Neural progenitor cell (in vitro differentiated cells): ENCODE measurements at regions not wholly inside any gene's neighbourhood (a gene's known extent, or its start where the extent isn't known, plus 50 kb on each side); places are given as distances from the start of the nearest gene placed in this dataset.

Experiments used
- DNase-seq: peaks from one replicate; pipeline ENCODE4 v3.0.0-alpha.2; 2016; ENCODE audit warnings: low spot score
- H2AFZ ChIP-seq: fragments of 200-600 bp; sonication (generic); replicated peaks from 2 replicates; pipeline ENCODE4 v1.6.1; 2016; ENCODE audit warnings: antibody characterized with exemption
- H3F3A ChIP-seq: fragments of 200-600 bp; sonication (generic); 2 replicates; pipeline ENCODE4 v1.6.1; 2016; ENCODE audit warnings: antibody characterized with exemption, low read depth
- H3K27ac ChIP-seq: fragments of 200-600 bp; sonication (generic); 2 replicates; pipeline ENCODE4 v1.5.1; 2016; ENCODE audit warnings: mild to moderate bottlenecking
- H3K27me3 ChIP-seq: fragments of 200-600 bp; sonication (generic); 2 replicates; pipeline ENCODE4 v1.6.1; 2016; ENCODE audit warnings: mild to moderate bottlenecking, moderate library complexity
- H3K36me3 ChIP-seq: fragments of 200-600 bp; sonication (generic); 2 replicates; pipeline ENCODE4 v1.5.1; 2016
- H3K4me1 ChIP-seq: fragments of 200-600 bp; sonication (generic); 2 replicates; pipeline ENCODE4 v1.6.1; 2016; ENCODE audit warnings: mixed run types
- H3K4me2 ChIP-seq: fragments of 200-600 bp; sonication (generic); 2 replicates; pipeline ENCODE4 v1.6.1; 2016
- H3K4me3 ChIP-seq: fragments of 200-600 bp; sonication (generic); 2 replicates; pipeline ENCODE4 v1.5.1; 2016
- H3K79me2 ChIP-seq: fragments of 200-600 bp; sonication (generic); 2 replicates; pipeline ENCODE4 v1.6.1; 2016; ENCODE audit warnings: low read depth
- H3K9ac ChIP-seq: fragments of 200-600 bp; sonication (generic); 2 replicates; pipeline ENCODE4 v1.6.1; 2016
- H3K9me3 ChIP-seq: fragments of 200-600 bp; sonication (generic); 2 replicates; pipeline ENCODE4 v1.5.1; 2016; ENCODE audit warnings: low read depth
- H4K20me1 ChIP-seq: fragments of 200-600 bp; sonication (generic); 2 replicates; pipeline ENCODE4 v1.6.1; 2016; ENCODE audit warnings: low read depth
- H3K27ac Mint-ChIP-seq: 3 replicates; pipeline ENCODE4 v1.8.0; 2021; ENCODE audit warnings: mixed read lengths
- H3K27me3 Mint-ChIP-seq: 2 replicates; pipeline ENCODE4 v1.8.0; 2022; ENCODE audit warnings: low read depth, mild to moderate bottlenecking, inconsistent platforms, moderate library complexity, mixed read lengths; ENCODE audit not compliant: insufficient read depth
- H3K36me3 Mint-ChIP-seq: 3 replicates; pipeline ENCODE4 v1.8.0; 2021; ENCODE audit warnings: mixed read lengths
- H3K4me1 Mint-ChIP-seq: 3 replicates; pipeline ENCODE4 v1.8.0; 2021; ENCODE audit warnings: mixed read lengths
- H3K4me3 Mint-ChIP-seq: 3 replicates; pipeline ENCODE4 v1.8.0; 2021; ENCODE audit warnings: mild to moderate bottlenecking, moderate library complexity, mixed read lengths
- H3K9me3 Mint-ChIP-seq: 3 replicates; pipeline ENCODE4 v1.8.0; 2020; ENCODE audit warnings: mixed read lengths
- EZH2 ChIP-seq: fragments of 200-600 bp; sonication (generic); IDR thresholded peaks from 2 replicates; pipeline ENCODE4 v1.6.1; 2017; ENCODE audit warnings: antibody characterized with exemption, mild to moderate bottlenecking, moderate library complexity
- EZH2phosphoT487 ChIP-seq: fragments of 200-600 bp; sonication (generic); IDR thresholded peaks from 2 replicates; pipeline ENCODE4 v1.6.1; 2017; ENCODE audit warnings: antibody characterized with exemption
- TF ChIP-seq, protein P1 (sequence below): fragments of 200-600 bp; sonication (generic); IDR thresholded peaks from 2 replicates; pipeline ENCODE4 v1.5.1; 2017; ENCODE audit warnings: antibody characterized with exemption, mild to moderate bottlenecking

GRCh38 chr3:88235102-88235501, 85.3 kb downstream of the C3orf38 start:
- Histone ChIP-seq H3K4me3 (no peak overlapping the region), H3K36me3 (no peaks in the 10 kb centered on the region), H3K27ac (no peak overlapping the region), H3K27me3 (no peaks in the 10 kb centered on the region), H3K9me3 (no peaks in the 10 kb centered on the region), H2AFZ (no peak overlapping the region), H3K4me1 (no peaks in the 10 kb centered on the region), H3K4me2 (no peak overlapping the region), H3K79me2 (no peaks in the 10 kb centered on the region), H4K20me1 (no peaks in the 10 kb centered on the region), H3F3A (no peaks in the 10 kb centered on the region), H3K9ac (no peak overlapping the region)
- Mint-ChIP-seq H3K4me1 (peaks cover 3% of the 10 kb centered on the region), H3K27ac (no peak overlapping the region), H3K27me3 (no peaks in the 10 kb centered on the region), H3K4me3 (no peak overlapping the region), H3K36me3 (no peaks in the 10 kb centered on the region), H3K9me3 (no peaks in the 10 kb centered on the region)
- DNase-seq, result no peak
- TF ChIP-seq EZH2phosphoT487 (no peak), EZH2 (no peak)
- TF ChIP-seq, protein P1, sequence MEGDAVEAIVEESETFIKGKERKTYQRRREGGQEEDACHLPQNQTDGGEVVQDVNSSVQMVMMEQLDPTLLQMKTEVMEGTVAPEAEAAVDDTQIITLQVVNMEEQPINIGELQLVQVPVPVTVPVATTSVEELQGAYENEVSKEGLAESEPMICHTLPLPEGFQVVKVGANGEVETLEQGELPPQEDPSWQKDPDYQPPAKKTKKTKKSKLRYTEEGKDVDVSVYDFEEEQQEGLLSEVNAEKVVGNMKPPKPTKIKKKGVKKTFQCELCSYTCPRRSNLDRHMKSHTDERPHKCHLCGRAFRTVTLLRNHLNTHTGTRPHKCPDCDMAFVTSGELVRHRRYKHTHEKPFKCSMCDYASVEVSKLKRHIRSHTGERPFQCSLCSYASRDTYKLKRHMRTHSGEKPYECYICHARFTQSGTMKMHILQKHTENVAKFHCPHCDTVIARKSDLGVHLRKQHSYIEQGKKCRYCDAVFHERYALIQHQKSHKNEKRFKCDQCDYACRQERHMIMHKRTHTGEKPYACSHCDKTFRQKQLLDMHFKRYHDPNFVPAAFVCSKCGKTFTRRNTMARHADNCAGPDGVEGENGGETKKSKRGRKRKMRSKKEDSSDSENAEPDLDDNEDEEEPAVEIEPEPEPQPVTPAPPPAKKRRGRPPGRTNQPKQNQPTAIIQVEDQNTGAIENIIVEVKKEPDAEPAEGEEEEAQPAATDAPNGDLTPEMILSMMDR, result no peak

- TF ChIP-seq EZH2phosphoT487 (no peak), EZH2 (no peak)
- TF ChIP-seq, protein P1, result no peak
- Histone ChIP-seq H4K20me1 (no peaks in the 10 kb centered on the region), H3K4me3 (no peak overlapping the region), H3K79me2 (no peaks in the 10 kb centered on the region), H2AFZ (no peak overlapping the region), H3K27me3 (no peaks in the 10 kb centered on the region), H3K9ac (no peak overlapping the region), H3K4me2 (no peak overlapping the region), H3K4me1 (no peaks in the 10 kb centered on the region), H3F3A (no peaks in the 10 kb centered on the region), H3K9me3 (no peaks in the 10 kb centered on the region), H3K36me3 (no peaks in the 10 kb centered on the region), H3K27ac (no peak overlapping the region)
- Mint-ChIP-seq H3K27me3 (no peaks in the 10 kb centered on the region), H3K27ac (no peak overlapping the region), H3K9me3 (peaks cover 8% of the 10 kb centered on the region), H3K4me3 (no peak overlapping the region), H3K36me3 (peaks cover 7% of the 10 kb centered on the region), H3K4me1 (peaks cover 7% of the 10 kb centered on the region)
- no peak for DNase-seq
These were observed 90.1 kb downstream of the C3orf38 start for GRCh38 chr3:88239870-88240269.

DNA sequence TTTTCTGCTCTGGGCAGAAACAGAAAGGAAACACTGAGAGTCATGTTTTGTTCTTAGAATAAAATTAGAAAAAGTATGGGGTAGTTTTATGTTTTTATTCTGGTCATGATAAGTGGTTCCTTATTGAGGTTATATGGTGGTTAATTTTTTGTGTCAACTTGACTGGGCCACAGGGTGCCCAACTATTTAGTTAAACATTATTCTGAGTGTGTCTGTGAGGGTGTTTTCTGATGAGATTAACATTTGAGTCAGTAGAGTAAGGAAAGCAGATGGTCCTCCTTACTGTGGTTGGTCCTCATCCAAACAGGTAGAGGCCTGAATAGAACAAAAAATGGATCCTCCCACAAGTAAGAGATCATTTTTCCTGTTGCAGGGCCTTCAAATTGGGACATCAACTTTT, 98.9 kb downstream of the C3orf38 start:
- no peak for DNase-seq
- TF ChIP-seq, protein P1, result no peak
- TF ChIP-seq EZH2, result no peak
- no peak for TF ChIP-seq EZH2phosphoT487
- H3K4me1 ChIP-seq, result no peaks in the 10 kb centered on the region
- Mint-ChIP-seq H3K36me3 (peaks cover 6% of the 10 kb centered on the region), H3K4me3 (no peak overlapping the region), H3K9me3 (peaks cover 12% of the 10 kb centered on the region), H3K27ac (no peak overlapping the region), H3K27me3 (no peaks in the 10 kb centered on the region), H3K4me1 (no peaks in the 10 kb centered on the region)
- H3K4me2 ChIP-seq, result no peak overlapping the region
- H3K9me3 ChIP-seq, result no peaks in the 10 kb centered on the region
- H3K27me3 ChIP-seq, result no peaks in the 10 kb centered on the region
- H4K20me1 ChIP-seq, result no peaks in the 10 kb centered on the region
- H3F3A ChIP-seq, result no peaks in the 10 kb centered on the region
- H2AFZ ChIP-seq, result no peak overlapping the region
- H3K27ac ChIP-seq, result no peak overlapping the region
- H3K79me2 ChIP-seq, result no peaks in the 10 kb centered on the region
- no peaks in the 10 kb centered on the region for H3K36me3 ChIP-seq
- H3K4me3 ChIP-seq, result no peak overlapping the region
- no peak overlapping the region for H3K9ac ChIP-seq

DNA sequence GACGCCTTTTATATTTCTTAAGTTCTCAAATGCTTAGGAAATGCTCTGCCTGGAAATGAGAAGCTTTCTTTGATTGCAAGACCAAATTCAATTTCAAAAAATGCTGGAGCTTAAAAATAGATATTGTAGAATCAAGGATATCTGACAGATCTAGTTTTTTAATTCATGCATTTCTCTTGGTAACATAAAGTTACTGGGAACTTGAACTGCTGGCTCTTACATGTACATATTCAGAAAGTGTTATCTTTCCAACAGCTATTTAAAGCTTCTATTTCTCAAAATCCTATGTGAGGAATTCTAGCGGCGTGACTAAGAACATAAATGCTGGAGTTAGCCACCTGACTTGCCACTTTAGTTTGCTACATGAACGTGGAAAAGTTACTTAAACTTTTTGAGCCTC, 109.3 kb downstream of the C3orf38 start:
- Histone ChIP-seq H4K20me1 (no peaks in the 10 kb centered on the region), H3K27ac (no peak overlapping the region), H3K9me3 (no peaks in the 10 kb centered on the region), H3F3A (no peaks in the 10 kb centered on the region), H3K4me3 (no peak overlapping the region), H3K36me3 (no peaks in the 10 kb centered on the region), H2AFZ (no peak overlapping the region), H3K4me2 (no peak overlapping the region), H3K9ac (no peak overlapping the region), H3K79me2 (no peaks in the 10 kb centered on the region), H3K27me3 (no peaks in the 10 kb centered on the region), H3K4me1 (no peaks in the 10 kb centered on the region)
- Mint-ChIP-seq H3K36me3 (no peaks in the 10 kb centered on the region), H3K27ac (no peak overlapping the region), H3K9me3 (no peaks in the 10 kb centered on the region), H3K4me3 (no peak overlapping the region), H3K27me3 (no peaks in the 10 kb centered on the region), H3K4me1 (peaks cover 4% of the 10 kb centered on the region)
- TF ChIP-seq EZH2phosphoT487, result no peak
- no peak for TF ChIP-seq EZH2
- TF ChIP-seq, protein P1, result no peak
- no peak for DNase-seq
